ENCODE measurements at regions not wholly inside any gene's neighbourhood (a gene's known extent, or its start where the extent isn't known, plus 50 kb on each side); places are given as distances from the start of the nearest gene placed in this dataset.

DNA sequence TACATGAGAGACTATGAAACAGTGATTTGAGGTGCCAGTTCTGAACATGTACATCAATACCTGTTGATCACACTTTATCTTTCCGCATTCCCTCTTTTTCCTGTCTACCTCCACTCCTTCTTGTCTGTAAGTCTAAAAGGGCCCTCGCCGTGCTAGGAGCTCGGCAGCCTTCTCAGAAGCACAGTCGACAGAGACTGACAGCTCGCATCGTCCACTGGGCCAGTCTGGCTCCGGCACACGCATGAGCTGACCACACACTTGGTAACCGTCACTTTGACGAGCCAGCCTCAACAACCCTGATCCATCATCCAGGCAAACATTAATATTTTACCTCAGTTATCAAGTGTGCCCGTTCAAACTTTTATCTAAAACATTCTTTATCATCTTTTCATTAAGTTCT lies 265.3 kb downstream of the TFAP2A start:
- no TSS peak for BruUV-seq (replicated peaks)
- Histone ChIP-seq H3K27ac (ENCODE audit: insufficient read depth, low read depth, low read length) (no peak overlapping the region), H2AFZ (ENCODE audit: low read depth, low read length) (no peak overlapping the region), H3K9ac (replicated peaks; ENCODE audit: extremely low read depth, insufficient read depth, low read length) (no peak overlapping the region), H3K4me3 (replicated peaks in 1 of 3; ENCODE audit: insufficient read depth in 1 of 3, low read depth in 1 of 3, low read length in 3 of 3) (no peak overlapping the region), H3K27me3 (ENCODE audit: control insufficient read depth in 2 of 2, insufficient read depth in 2 of 2, low read length in 2 of 2) (no peaks in the 10 kb centered on the region), H3K9me1 (replicated peaks; ENCODE audit: control insufficient read depth, extremely low read depth, insufficient read depth, low read length) (no peaks in the 10 kb centered on the region), H4K20me1 (replicated peaks; ENCODE audit: control insufficient read depth, extremely low read depth, insufficient read depth, low read length) (no peaks in the 10 kb centered on the region), H3K79me2 (ENCODE audit: control insufficient read depth, insufficient read depth, low read length) (no peaks in the 10 kb centered on the region), H3K9me3 (replicated peaks; ENCODE audit: control insufficient read depth, insufficient read depth, low read length) (no peaks in the 10 kb centered on the region), H3K4me1 (ENCODE audit: control insufficient read depth, extremely low read depth, insufficient read depth, low read length) (no peaks in the 10 kb centered on the region), H3K4me2 (ENCODE audit: insufficient read depth, low read length) (no peak overlapping the region), H3K36me3 (ENCODE audit: control insufficient read depth in 2 of 2, extremely low read depth in 1 of 2, insufficient read depth in 2 of 2, low read length in 2 of 2) (no peaks in the 10 kb centered on the region)
- CTCF ChIA-PET: interaction anchor here (1.2 kb wide), 1 partner anchor 12 kb away, joined by 3 read pairs; no protein-coding TSS in a partner anchor
- no peak for DNase-seq (ENCODE audit: low read depth, low spot score)
- TF ChIP-seq MYC (IDR thresholded peaks at IDR 0.05; ENCODE audit: low read depth, low read length): no peak
- no peak for TF ChIP-seq GATA2 (IDR thresholded peaks at IDR 0.05; ENCODE audit: insufficient read depth, insufficient read length, low read depth, low read length)
- no peak for TF ChIP-seq FOS (IDR thresholded peaks at IDR 0.05; ENCODE audit: borderline replicate concordance, insufficient read depth, low read length)
- TF ChIP-seq, protein P1, sequence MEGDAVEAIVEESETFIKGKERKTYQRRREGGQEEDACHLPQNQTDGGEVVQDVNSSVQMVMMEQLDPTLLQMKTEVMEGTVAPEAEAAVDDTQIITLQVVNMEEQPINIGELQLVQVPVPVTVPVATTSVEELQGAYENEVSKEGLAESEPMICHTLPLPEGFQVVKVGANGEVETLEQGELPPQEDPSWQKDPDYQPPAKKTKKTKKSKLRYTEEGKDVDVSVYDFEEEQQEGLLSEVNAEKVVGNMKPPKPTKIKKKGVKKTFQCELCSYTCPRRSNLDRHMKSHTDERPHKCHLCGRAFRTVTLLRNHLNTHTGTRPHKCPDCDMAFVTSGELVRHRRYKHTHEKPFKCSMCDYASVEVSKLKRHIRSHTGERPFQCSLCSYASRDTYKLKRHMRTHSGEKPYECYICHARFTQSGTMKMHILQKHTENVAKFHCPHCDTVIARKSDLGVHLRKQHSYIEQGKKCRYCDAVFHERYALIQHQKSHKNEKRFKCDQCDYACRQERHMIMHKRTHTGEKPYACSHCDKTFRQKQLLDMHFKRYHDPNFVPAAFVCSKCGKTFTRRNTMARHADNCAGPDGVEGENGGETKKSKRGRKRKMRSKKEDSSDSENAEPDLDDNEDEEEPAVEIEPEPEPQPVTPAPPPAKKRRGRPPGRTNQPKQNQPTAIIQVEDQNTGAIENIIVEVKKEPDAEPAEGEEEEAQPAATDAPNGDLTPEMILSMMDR (IDR thresholded peaks at IDR 0.05; ENCODE audit: extremely low read depth in 1 of 2, insufficient read depth in 1 of 2, low read depth in 1 of 2, low read length in 2 of 2): no peak
- no peak for TF ChIP-seq JUN (IDR thresholded peaks at IDR 0.05; ENCODE audit: borderline replicate concordance, insufficient read depth, insufficient read length, low read depth)
- no peak for TF ChIP-seq EZH2 (IDR thresholded peaks at IDR 0.05; ENCODE audit: borderline replicate concordance, low read depth, low read length, severe bottlenecking)
- POLR2A ChIA-PET: no interaction called here
- FAIRE-seq: no peak
- dilution Hi-C loops (cut with MboI; ENCODE audit: extremely low pct_ligation_motif_present, low sequenced_read_pairs) (no loop called here), intact Hi-C loops (cut with micrococcal nuclease) (no loop called here)
